HG03025 (cell line): ENCODE measurements at regions not wholly inside any gene's neighbourhood (a gene's known extent, or its start where the extent isn't known, plus 50 kb on each side); places are given as distances from the start of the nearest gene placed in this dataset.

Source experiments
- ATAC-seq: cut with Tn5 transposase; IDR thresholded peaks from one replicate; pipeline ENCODE4 v1.9.1; 2021; ENCODE audit warnings: mild to moderate bottlenecking, moderate library complexity; ENCODE audit not compliant: unreplicated experiment, low FRiP score

GRCh38 chr10:1807924-1808323 lies 70.6 kb upstream of the ADARB2 start:
- no peak for ATAC-seq

DNA sequence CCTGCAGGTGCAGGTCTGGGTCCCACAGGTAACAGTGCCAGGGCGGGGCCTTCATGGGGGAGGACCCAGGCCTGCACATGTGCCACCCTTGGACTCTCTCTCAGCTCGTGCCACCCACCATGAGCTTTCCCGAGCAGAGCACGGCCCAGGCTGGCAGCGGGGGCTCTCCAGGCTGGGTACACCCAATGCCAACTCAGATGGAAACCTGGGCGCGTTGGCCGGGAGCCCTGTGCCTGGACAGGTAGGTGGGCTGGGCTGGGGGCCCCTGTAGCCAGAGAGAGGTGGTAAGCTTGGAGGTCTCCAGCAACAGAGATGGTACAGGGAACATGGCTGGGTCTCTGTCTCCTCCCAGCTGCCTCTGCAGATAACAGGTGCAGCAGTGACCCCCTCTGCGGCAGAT lies 69.9 kb upstream of the ADARB2 start:
- ATAC-seq, result no peak

DNA sequence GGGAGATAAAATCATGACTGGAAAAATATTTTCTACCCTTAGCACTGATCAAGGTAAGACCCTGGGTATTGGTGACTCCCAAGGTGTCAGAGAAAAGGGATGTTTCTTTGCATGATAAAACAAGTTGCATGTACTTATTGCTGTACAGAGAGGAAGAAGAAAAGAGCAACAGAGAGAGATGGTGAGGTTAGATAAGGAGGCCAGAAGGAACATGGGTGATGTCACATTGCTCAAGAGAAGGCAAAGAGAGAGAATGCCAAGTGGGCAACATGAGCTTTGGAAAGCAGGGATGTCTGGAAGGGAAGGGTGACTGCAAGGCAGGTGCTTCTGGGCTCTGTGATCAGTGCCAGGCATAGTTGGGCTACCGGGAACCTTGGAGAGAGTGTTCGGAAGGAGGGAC lies 65.1 kb upstream of the ADARB2 start:
- ATAC-seq, result no peak

DNA sequence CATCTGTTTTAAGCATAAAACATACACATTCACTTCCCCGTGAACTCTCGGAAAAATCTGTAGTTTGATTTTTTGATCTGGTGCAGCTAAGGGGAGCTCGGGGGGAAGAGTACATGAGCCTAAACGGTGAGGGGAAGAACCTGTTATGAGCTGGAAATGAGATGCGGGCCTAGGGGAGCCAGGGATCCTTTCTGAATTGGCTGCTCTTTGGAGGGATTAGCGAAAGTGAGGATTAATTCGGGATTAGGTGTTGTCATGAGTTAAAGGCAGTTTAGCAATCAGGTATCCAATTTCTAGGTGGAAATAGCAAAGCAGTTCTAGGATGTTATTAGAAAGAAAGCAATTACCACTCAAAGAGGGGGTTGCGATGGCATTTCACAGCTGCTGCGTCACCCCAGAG lies 51.1 kb upstream of the ADARB2 start:
- ATAC-seq, result no peak
